Right renal pelvis (tissue), 4 donors: ENCODE measurements at regions not wholly inside any gene's neighbourhood (a gene's known extent, or its start where the extent isn't known, plus 50 kb on each side); places are given as distances from the start of the nearest gene placed in this dataset.
"Not testable (repeated sequence)": the region's sequence is repeated elsewhere in the genome, so short reads cannot be mapped to it uniquely, and the experiment has no call there.

ENCODE experiments used
- DNase-seq, 4 donors: peaks; one replicate each; pipeline ENCODE4 v3.0.0-alpha.2; 2013; ENCODE audit warnings: low read depth in 4 of 4, low spot score in 3 of 4, missing footprints in 1 of 4

- no peak for DNase-seq
Observed at GRCh38 chr11:39681428-39681827, 1778.0 kb downstream of the LRRC4C start.

- no peak for DNase-seq
Observed at GRCh38 chr11:39678996-39679395, 1780.5 kb downstream of the LRRC4C start.

- no peak for DNase-seq
Observed at GRCh38 chr11:39675171-39675570, 1784.3 kb downstream of the LRRC4C start.

GRCh38 chr11:39674761-39675160 is 1784.7 kb downstream of the LRRC4C start:
- DNase-seq: no peak

- no peak for DNase-seq
Observed at GRCh38 chr11:39674024-39674423, 1785.4 kb downstream of the LRRC4C start.

GRCh38 chr11:39668640-39669039 is 1790.8 kb downstream of the LRRC4C start:
- no peak for DNase-seq

- DNase-seq: no peak
Observed at GRCh38 chr11:39664023-39664422, 1795.4 kb downstream of the LRRC4C start.

- DNase-seq: no peak
Observed at GRCh38 chr11:39661890-39662289, 1797.6 kb downstream of the LRRC4C start.

- DNase-seq: no peak
Observed at GRCh38 chr11:39651857-39652461, 1807.5 kb downstream of the LRRC4C start.

GRCh38 chr11:39641751-39642150 is 1817.7 kb downstream of the LRRC4C start:
- DNase-seq: no peak

GRCh38 chr11:39630365-39630764 is 1829.1 kb downstream of the LRRC4C start:
- DNase-seq: no peak

- no peak for DNase-seq
Observed at GRCh38 chr11:39628311-39628710, 1831.1 kb downstream of the LRRC4C start.

- not testable (repeated sequence) for DNase-seq
Observed at GRCh38 chr11:39620309-39620708, 1839.1 kb downstream of the LRRC4C start.

GRCh38 chr11:39617971-39618370 is 1841.5 kb downstream of the LRRC4C start:
- DNase-seq: no peak

- DNase-seq: no peak
Observed at GRCh38 chr11:39589391-39589790, 1870.1 kb downstream of the LRRC4C start.

- DNase-seq: no peak
Observed at GRCh38 chr11:39586036-39586435, 1873.4 kb downstream of the LRRC4C start.

GRCh38 chr11:39571081-39571480 is 1888.4 kb downstream of the LRRC4C start:
- DNase-seq: no peak

GRCh38 chr11:39570526-39570925 is 1888.9 kb downstream of the LRRC4C start:
- DNase-seq: no peak

- no peak for DNase-seq
Observed at GRCh38 chr11:39569789-39570188, 1889.7 kb downstream of the LRRC4C start.

- DNase-seq: no peak
Observed at GRCh38 chr11:39542460-39542859, 1917.0 kb downstream of the LRRC4C start.

GRCh38 chr11:39541945-39542351 is 1917.5 kb downstream of the LRRC4C start:
- no peak for DNase-seq

GRCh38 chr11:39536323-39536722 is 1923.1 kb downstream of the LRRC4C start:
- DNase-seq: not testable (repeated sequence)
